Sigmoid colon (tissue), 4 donors: ENCODE measurements at regions not wholly inside any gene's neighbourhood (a gene's known extent, or its start where the extent isn't known, plus 50 kb on each side); places are given as distances from the start of the nearest gene placed in this dataset.

ENCODE experiments used
- CTCF ChIP-seq, 4 experiments: fragments of 450-650 bp in 3 of 4; fragments of 200-600 bp in 1 of 4; IDR thresholded peaks; one replicate each; pipeline ENCODE4 v1.5.1; 2016 to 2019; ENCODE audit warnings: antibody characterized with exemption in 4 of 4, mild to moderate bottlenecking in 3 of 4, moderate library complexity in 2 of 4
- EP300 ChIP-seq, 4 donors: sonication (generic); formaldehyde crosslinking; IDR thresholded peaks; one replicate each; pipeline ENCODE4 v1.6.1; 2017; ENCODE audit warnings: antibody characterized with exemption in 4 of 4
- POLR2A ChIP-seq, 2 donors: fragments of 450-650 bp; IDR thresholded peaks; one replicate each; pipeline ENCODE4 v1.6.1; 2016; ENCODE audit warnings: antibody characterized with exemption in 2 of 2, mild to moderate bottlenecking in 2 of 2, moderate library complexity in 2 of 2
- POLR2AphosphoS5 ChIP-seq, 4 donors: sonication (generic); formaldehyde crosslinking; IDR thresholded peaks; one replicate each; pipeline ENCODE4 v1.6.1; 2017; ENCODE audit warnings: antibody characterized with exemption in 4 of 4

DNA sequence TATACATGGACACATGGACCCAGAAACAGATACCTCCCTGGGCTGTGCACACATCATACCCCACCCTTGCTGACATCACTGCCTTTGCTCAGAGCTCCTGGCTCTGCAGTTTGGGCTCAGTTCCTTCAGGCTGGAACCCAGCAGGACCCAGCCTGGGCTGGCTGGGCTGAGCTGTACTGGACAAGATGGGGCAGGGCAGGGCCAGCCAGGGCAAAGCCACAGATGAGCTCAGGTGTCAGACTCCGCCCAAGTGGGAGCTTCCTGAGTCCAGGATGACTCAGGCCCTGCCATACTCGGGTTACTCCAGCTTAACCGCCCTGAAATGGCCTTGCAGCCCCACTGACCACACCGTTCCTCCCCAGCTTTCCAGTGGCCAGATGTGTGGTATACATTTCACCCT is 284.9 kb downstream of the OSR1 start:
- TF ChIP-seq CTCF (IDR thresholded peaks at IDR 0.05) (no peak), POLR2AphosphoS5 (IDR thresholded peaks at IDR 0.05) (no peak), POLR2A (IDR thresholded peaks at IDR 0.05) (no peak), EP300 (IDR thresholded peaks at IDR 0.05) (no peak)
